ENCODE measurements at regions not wholly inside any gene's neighbourhood (a gene's known extent, or its start where the extent isn't known, plus 50 kb on each side); places are given as distances from the start of the nearest gene placed in this dataset.
A peak's percentile ranks its signal among the peaks of the same experiment; 100 is the strongest.

GRCh38 chr1:200306944-200307754, 102.7 kb downstream of the ZNF281 start:
- no TSS peak for BruUV-seq (replicated peaks)
- ChIA-PET CTCF (interaction anchor here (0.5 to 5.9 kb wide), 54 partner anchors 10 to 640 kb away, joined by 3 to 54 read pairs (median 4); no protein-coding TSS in a partner anchor), POLR2A (interaction anchor here (0.7 to 1.5 kb wide), 2 partner anchors 123 to 623 kb away, joined by 4 to 5 read pairs; no protein-coding TSS in a partner anchor)
- H3K27ac Mint-ChIP-seq (ENCODE audit: low read depth, unreplicated experiment): no peak overlapping the region
- H3K36me3 Mint-ChIP-seq (ENCODE audit: insufficient read depth, unreplicated experiment): no peaks in the 10 kb centered on the region
- H3K27me3 Mint-ChIP-seq (ENCODE audit: insufficient read depth, unreplicated experiment): no peaks in the 10 kb centered on the region
- peak; percentile 95 for TF ChIP-seq CTCF (IDR thresholded peaks at IDR 0.05; ENCODE audit: unreplicated experiment)
- no peaks in the 10 kb centered on the region for H3K9me3 Mint-ChIP-seq (ENCODE audit: unreplicated experiment)
- H3K4me1 Mint-ChIP-seq (ENCODE audit: insufficient read depth, unreplicated experiment): peaks cover 4% of the 10 kb centered on the region
- intact Hi-C loops (cut with micrococcal nuclease): loop anchor here (1.0 kb wide), 3 partner anchors 168 to 623 kb away; no protein-coding TSS in a partner anchor
- no peak overlapping the region for H3K4me3 Mint-ChIP-seq (ENCODE audit: unreplicated experiment)
- peak; percentile 62 for DNase-seq (ENCODE audit: unreplicated experiment)

- no peak for TF ChIP-seq CTCF (IDR thresholded peaks at IDR 0.05; ENCODE audit: unreplicated experiment)
- Mint-ChIP-seq H3K4me3 (ENCODE audit: unreplicated experiment) (no peak overlapping the region), H3K4me1 (ENCODE audit: insufficient read depth, unreplicated experiment) (peaks cover 4% of the 10 kb centered on the region), H3K36me3 (ENCODE audit: insufficient read depth, unreplicated experiment) (no peaks in the 10 kb centered on the region), H3K27me3 (ENCODE audit: insufficient read depth, unreplicated experiment) (no peaks in the 10 kb centered on the region), H3K9me3 (ENCODE audit: unreplicated experiment) (no peaks in the 10 kb centered on the region), H3K27ac (ENCODE audit: low read depth, unreplicated experiment) (no peak overlapping the region)
- intact Hi-C loops (cut with micrococcal nuclease): no loop called here
- no TSS peak for BruUV-seq (replicated peaks)
- no peak for DNase-seq (ENCODE audit: unreplicated experiment)
- ChIA-PET CTCF (interaction anchor here (0.7 to 5.9 kb wide), 14 partner anchors 10 to 1380 kb away, joined by 3 to 54 read pairs (median 5); no protein-coding TSS in a partner anchor), POLR2A (no interaction called here)
These were observed 104.0 kb downstream of the ZNF281 start for GRCh38 chr1:200305806-200306205.

GRCh38 chr1:200304171-200304570, 105.7 kb downstream of the ZNF281 start:
- Mint-ChIP-seq H3K9me3 (ENCODE audit: unreplicated experiment) (no peaks in the 10 kb centered on the region), H3K4me3 (ENCODE audit: unreplicated experiment) (no peak overlapping the region), H3K27ac (ENCODE audit: low read depth, unreplicated experiment) (no peak overlapping the region), H3K4me1 (ENCODE audit: insufficient read depth, unreplicated experiment) (peaks cover 4% of the 10 kb centered on the region), H3K36me3 (ENCODE audit: insufficient read depth, unreplicated experiment) (no peaks in the 10 kb centered on the region), H3K27me3 (ENCODE audit: insufficient read depth, unreplicated experiment) (no peaks in the 10 kb centered on the region)
- no TSS peak for BruUV-seq (replicated peaks)
- intact Hi-C loops (cut with micrococcal nuclease): loop anchor here (5.0 kb wide), 1 partner anchor 113 kb away; no protein-coding TSS in a partner anchor
- DNase-seq (ENCODE audit: unreplicated experiment): no peak
- TF ChIP-seq CTCF (IDR thresholded peaks at IDR 0.05; ENCODE audit: unreplicated experiment): no peak
- ChIA-PET CTCF (interaction anchor here (0.5 to 5.9 kb wide), 11 partner anchors 9 to 621 kb away, joined by 3 to 54 read pairs (median 5); no protein-coding TSS in a partner anchor), POLR2A (interaction anchor here (0.6 to 0.7 kb wide), 2 partner anchors 74 to 333 kb away, joined by 3 read pairs; no protein-coding TSS in a partner anchor)

- peaks cover 4% of the 10 kb centered on the region for H3K4me1 Mint-ChIP-seq (ENCODE audit: insufficient read depth, unreplicated experiment)
- CTCF ChIA-PET: interaction anchor here (0.6 to 3.3 kb wide), 7 partner anchors 23 to 659 kb away, joined by 3 to 14 read pairs (median 4); no protein-coding TSS in a partner anchor
- no TSS peak for BruUV-seq (replicated peaks)
- no peak for DNase-seq (ENCODE audit: unreplicated experiment)
- POLR2A ChIA-PET: interaction anchor here (1.1 to 1.7 kb wide), 2 partner anchors 10 to 41 kb away, joined by 3 to 4 read pairs; no protein-coding TSS in a partner anchor
- no peaks in the 10 kb centered on the region for H3K9me3 Mint-ChIP-seq (ENCODE audit: unreplicated experiment)
- H3K36me3 Mint-ChIP-seq (ENCODE audit: insufficient read depth, unreplicated experiment): no peaks in the 10 kb centered on the region
- H3K27ac Mint-ChIP-seq (ENCODE audit: low read depth, unreplicated experiment): no peak overlapping the region
- intact Hi-C loops (cut with micrococcal nuclease): loop anchor here (1.0 to 5.0 kb wide), 2 partner anchors 114 to 185 kb away; no protein-coding TSS in a partner anchor
- TF ChIP-seq CTCF (IDR thresholded peaks at IDR 0.05; ENCODE audit: unreplicated experiment): no peak
- peak overlapping the region; percentile 73 for H3K4me3 Mint-ChIP-seq (ENCODE audit: unreplicated experiment)
- no peaks in the 10 kb centered on the region for H3K27me3 Mint-ChIP-seq (ENCODE audit: insufficient read depth, unreplicated experiment)
These were observed 106.9 kb downstream of the ZNF281 start for GRCh38 chr1:200302921-200303290.

Data from MCF 10A (cell line).